NCI-H146 treated with DMSO at 0.1 percent for 48 hours (cell line): ENCODE measurements at regions not wholly inside any gene's neighbourhood (a gene's known extent, or its start where the extent isn't known, plus 50 kb on each side); places are given as distances from the start of the nearest gene placed in this dataset.

Source experiments
- DNase-seq: peaks from one replicate; lab custom pipeline; 2025; ENCODE audit not compliant: unreplicated experiment; lab: John Stamatoyannopoulos, UW

DNA sequence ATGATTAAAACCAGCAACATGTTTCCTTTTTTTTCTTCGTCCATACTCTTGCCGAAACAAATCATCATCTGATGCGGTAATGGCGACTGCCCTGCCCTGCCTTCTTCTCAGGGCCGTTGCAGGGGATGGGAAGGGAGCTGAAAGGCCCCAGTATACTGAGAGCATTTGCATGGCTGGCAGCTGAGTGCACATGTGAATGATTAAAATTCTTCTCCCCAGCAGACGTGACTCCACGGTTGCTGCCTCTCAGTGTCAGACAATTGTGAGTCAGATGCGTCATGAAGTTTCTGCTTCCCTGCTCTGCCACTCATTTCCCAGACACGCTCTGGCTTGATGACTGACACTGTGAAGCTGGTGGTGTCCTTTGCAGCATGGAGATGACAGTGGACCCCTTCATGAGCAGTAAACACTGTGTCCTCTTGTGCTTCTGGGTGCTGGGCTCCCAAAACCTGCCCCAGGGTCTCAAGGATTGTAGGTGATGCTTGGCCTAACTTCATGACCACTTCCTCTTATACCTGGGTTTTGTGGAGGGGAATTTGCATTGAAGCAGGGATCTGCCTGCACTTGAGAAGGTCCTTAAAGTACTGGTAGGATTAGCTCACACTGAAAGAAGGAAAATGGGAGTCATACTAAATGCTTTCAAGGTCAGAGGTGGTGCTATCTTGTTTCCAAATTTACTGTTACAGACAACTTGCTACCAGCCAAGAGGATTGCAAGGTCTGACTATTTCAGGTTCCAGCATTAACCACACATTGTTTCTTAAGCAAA, 222.5 kb upstream of the COPS8 start:
- no peak for DNase-seq

DNA sequence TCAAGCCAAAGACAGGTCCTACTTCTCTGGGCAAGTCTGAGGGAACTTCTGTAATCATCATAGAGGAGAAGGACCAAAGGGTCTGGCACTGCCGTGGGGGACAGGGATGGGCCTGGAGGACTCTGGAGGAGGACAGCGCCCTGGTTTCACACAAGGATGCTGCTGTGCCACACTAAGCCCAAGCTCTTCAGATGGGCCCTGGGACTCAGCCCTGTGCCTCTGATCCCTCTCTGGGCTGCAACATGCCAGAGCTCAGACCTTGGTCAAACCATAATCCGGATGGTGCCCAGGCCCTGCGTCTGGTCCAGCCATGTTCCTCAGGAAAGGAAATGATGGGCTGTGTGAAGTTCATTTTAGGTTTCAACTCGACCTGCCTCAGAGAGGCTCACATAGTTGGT, 222.0 kb upstream of the COPS8 start:
- DNase-seq, result no peak

DNA sequence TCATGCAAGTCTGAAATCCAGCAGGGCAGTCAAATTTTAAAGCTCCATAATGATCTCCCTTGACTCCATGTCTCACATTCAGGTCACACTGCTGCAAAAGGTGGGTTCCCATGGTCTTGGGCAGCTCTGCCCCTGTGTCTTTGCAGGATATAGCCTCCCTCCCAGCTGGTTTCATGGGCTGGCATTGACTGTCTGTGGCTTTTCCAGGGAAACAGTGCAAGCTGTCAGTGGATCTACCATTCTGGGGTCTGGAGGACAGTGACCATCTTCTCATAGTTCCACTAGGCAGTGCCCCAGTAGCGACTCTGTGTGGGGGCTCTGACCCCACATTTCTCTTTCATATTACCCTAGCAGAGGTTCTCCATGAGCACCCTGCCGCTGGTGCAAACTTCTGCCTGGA, 220.6 kb upstream of the COPS8 start:
- no peak for DNase-seq

DNA sequence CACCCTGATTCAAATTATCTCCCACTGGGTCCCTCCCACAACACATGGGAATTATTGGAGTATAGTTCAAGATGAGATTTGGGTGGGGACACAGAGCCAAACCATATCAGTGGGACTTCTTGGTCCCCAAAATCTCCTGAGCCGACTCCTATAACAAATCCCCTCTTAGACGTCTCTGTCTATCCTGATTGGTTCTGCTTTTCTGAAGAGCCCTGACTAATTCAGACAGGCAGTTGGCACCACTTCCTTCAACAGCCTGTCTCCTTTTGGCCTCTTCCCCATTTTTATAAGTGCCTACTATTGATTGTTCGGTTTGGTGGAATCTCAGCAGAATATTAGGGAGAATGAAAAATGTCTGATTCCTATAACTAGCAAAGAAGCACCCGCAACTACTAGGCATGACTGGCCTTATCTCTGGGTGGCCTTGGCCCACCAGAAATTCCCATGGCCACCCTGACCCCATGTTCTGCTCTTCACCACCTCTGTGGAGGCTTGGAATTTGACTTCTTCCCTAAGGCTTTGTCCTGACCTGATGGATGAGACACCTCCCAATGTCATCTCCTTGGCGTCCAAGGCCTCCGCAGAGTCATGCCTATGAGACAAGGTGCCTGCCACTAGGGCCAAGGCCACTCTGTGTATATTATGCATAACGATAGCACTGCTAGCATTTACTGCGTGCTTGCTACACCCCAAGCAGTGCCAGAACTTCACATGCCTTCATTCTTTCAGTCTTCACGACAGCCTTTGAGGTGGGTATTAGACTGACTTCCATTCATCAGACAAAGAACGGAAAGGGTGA, 218.9 kb upstream of the COPS8 start:
- DNase-seq, result no peak

DNA sequence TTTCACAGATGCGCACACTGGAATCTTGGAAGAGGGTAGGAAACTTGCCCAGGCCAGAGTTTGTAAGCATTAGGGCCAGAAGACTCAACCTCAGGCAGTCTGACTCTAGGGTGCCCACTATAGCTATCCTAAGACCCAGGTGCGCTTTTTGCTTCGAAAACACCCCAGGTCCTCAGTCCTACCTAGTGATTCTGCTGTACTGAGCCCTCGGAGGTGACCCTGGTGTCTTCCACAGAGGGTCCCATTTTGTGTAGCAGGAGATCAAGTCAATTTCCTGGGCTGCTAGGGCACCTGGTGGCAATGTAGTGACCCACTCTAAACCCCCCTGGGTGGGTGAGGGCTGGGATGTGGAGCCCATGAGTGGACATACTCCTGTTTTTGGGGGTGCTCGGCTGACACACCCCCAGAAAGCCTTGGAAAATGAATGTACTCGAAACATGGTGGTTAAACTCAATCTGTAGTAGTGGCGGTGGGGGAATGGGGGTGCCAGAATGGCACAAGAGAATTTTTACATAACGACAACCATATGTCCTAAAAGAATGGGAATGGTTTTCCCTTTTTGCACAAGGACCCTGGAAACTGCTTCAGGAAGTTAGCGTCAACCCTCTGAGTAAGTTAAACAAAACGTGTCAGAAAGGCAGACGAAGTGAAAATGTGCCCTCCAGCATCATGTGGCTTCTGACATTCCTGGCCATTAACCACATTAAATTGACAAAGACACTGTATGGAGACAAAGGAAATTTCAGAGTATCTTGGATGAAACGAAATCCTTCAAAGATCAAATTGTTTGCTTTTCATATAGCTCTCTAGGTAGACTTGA, 218.0 kb upstream of the COPS8 start:
- no peak for DNase-seq

DNA sequence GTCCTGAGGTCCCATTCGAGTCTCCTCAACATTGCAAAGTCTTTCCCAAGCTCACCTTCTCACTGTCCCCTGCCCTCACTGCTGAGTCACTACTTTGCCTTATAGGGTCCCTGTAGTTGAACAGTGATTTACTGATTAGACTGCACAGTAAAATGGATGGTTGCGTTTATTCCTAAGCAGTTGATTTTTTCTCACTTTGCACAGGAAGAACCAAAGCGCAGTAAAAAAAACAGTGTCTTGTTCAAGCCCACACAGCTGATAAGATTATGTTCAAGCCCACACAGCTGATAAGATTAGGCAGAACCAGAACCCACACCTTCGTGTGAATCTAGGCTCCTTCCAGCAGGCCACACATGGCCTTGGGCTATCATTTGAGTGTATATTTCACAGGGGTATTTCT, 215.3 kb upstream of the COPS8 start:
- DNase-seq, result no peak

DNA sequence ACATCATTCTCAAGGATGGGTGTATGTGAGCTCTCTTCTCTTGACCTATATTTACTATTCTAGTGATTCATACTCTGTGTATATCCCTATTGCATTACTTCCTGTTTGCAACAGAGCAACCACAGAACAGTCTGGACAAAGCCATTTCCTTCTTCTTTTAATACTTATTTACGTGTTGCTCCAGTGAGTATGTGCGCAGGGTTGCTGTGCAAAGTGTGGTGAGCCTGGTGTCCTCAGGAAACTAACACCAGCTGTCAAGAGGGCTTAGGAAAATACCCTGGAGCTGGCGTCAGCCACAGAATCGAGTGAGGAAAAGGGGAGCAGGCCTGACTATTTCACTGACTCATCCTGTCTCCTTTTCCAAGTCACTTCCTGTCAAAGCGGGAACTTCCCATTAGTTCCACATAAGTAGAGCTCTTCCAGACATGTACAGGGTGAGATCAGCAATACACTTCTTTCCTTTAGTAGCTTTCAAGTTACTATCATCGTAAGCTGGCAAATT, 214.1 kb upstream of the COPS8 start:
- no peak for DNase-seq

DNA sequence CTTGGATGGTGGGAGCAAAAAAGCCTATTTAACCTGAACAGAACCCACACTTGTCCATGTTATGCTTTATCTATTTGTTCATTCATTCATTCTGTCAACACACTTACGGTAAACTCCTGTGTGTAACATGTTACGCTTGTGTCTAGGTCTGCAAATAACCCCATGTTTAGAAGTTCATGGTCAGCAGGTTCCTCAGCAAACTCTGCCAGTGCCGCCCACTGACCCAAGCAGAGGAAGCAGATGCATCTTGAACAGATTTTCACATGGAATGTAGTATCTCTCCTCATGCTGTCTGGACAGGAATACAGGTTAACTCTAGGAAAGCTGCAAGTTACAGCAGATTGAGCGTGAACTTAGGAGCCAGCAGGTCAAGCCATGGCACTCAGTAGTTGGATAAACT, 213.7 kb upstream of the COPS8 start:
- no peak for DNase-seq

DNA sequence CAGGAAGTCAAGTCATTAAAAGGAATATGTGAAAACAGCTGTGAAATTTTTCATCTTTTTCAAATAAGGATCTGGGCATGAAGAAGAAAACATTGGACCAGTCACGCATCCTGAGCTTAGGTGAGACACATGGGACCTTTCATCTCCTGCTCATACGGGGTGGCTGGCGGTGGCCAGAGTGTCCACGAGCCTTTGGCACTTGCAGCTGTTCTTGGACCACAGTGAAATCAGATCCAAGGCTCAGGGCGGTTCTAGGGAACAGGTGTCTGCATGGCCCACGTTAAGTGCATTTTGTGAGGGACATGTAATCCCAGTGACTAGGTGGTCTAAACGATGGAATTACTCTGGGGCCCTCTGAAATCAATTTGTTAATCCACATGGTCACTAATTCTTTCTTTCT, 212.7 kb upstream of the COPS8 start:
- no peak for DNase-seq

DNA sequence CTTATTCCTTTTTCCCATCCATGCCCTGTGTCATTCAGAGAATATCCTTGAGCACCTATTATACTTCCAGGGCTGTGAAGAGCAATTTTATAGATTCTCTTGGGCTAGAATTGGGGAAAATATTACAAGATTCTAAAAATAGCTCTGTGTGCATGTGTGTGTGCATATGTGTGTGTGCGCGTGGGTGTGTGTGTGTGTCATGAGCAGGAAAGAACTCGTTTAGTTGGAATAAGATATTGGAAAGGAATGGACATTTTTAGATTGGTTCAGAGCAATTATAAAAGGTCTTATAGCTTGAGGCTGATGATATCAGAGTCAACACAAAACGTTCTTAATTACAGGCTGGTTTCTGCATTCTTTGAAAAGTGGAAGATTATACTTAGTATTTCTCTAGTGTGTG, 212.1 kb upstream of the COPS8 start:
- no peak for DNase-seq

DNA sequence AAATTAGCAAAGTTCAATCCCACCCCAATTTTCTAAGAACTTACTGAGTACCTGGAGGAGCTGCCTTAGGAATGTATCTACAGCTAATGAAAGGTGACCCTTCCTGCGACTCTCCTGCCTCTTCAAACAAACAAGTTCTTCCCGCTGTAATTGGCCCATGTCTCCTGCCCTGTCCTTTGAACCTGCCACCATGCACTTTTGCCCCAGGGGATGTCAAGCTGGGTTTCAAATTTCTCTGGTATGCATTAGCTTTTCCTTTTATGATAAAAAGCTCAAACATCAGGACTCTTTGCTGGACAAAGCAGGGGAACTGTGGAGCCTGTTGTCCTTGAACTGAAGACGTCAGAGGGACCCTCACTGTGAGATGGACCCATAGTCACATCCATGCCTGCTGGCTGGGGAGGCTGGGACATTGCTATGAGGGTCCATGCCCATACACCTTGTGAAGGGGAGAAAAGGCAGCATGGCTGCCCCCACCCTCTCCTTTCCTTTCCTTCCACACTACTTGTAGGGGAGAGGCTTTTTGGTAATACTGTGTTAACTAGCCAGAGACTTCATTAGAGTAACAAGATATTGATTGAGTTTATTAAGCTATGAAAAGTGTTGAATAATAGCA, 210.7 kb upstream of the COPS8 start:
- no peak for DNase-seq

DNA sequence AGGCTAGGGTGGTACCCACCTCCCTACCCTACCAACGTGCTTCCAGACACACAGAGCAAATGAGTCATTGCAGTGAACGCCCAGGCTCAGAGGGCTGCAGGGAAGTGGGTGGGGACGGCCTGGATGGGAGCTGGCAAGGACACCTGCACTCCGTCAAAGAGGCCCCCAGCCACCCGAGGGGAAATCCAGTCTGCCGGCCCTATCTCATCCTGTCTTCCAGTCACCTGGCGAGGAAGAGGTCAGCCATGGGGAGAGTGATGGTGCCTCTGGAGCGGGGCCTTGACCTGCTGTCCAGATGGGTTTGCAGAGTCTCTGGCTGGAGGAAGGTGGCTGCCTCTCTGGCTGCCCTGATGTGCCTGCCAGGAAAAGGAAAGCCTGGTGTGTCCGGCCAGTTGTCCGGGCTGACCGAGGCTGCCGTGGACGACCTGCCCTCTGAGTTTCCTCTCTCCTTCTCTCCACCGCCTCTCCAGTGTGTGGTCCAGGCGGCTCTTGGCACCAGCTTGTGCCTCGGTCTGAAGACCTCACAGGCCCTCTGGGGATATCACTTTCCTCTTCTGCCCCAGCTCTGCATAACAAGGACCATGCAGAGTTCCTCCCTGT, 209.7 kb upstream of the COPS8 start:
- DNase-seq, result no peak

DNA sequence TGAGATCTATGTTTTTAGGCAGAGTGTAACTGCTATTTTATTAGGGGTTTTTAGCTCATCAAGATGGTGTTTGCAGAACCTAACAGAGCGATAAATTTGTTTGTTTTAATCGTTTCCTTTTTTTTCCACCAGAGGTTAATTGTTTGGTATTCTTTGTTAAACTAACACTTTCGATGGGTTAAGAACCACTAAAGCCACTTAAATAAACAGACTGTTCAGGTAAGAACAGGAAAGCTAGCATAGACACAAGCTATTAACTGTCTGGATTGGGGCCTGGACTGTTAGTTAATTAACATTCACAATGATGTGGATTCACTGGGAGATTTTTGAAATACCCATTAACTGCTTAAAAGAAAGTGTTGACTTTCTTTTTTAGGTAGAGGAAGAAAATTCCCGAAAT, 209.0 kb upstream of the COPS8 start:
- no peak for DNase-seq

DNA sequence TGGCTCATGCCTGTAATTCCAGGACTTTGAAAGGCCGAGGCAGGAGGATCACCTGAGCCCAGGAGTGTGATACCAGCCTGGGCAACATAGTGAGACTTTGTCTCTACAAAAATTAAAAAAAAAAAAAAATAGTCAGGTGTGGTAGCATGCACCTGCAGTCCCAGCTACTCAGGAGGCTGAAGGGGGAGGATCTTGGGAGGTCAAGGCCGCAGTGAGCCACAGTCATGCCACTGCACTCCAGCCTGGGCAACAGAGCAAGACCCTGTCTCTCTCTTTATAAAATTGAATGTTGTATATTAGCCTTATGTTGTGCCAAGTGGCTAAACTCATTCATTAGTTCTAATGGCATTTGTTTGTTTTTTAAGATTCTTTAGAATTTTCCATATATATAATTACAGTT, 207.7 kb upstream of the COPS8 start:
- no peak for DNase-seq

DNA sequence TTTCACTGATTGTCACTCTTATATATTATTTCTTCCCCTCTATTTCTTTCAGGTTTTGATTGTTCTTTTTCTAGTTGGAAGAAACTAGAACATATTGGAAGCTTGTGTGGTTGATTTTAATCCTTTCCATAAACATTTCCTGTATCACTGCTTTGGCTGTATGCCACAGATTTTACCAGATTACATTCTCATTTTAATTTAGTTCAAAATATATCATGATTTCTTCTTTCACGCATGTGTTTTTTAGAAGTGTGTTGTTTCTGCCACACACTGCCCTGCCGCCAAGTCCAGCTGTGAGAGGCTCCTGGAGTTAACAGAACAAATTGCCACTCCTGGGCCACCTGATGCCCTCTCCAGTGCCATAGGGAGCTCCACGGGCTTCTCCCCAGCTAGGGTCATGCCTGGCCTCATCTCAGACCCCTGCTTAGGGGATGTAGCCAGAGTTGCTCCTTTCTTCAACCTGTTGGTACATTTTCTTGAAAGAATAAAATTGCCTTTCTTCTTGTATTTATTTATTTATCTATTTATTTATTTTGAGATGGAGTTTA, 206.2 kb upstream of the COPS8 start:
- no peak for DNase-seq

DNA sequence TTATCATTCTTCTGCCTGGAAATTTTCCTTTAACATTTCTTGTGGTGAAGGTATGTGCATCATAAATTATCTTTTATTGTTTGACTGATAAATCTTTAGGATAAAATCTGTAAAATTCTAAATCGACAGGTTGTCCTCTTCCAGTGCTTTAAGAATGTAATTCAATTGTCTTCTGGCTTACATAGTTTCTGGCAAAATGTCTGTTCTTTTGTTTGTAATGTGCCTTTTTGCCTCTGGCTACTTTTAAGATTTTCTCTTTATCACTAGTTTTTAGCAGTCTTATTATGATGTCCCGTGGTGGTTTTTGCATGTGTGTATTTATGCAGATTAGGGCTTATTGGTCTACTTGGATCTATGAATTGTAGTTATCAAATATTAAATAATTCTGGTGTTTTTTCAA, 203.6 kb upstream of the COPS8 start:
- no peak for DNase-seq

DNA sequence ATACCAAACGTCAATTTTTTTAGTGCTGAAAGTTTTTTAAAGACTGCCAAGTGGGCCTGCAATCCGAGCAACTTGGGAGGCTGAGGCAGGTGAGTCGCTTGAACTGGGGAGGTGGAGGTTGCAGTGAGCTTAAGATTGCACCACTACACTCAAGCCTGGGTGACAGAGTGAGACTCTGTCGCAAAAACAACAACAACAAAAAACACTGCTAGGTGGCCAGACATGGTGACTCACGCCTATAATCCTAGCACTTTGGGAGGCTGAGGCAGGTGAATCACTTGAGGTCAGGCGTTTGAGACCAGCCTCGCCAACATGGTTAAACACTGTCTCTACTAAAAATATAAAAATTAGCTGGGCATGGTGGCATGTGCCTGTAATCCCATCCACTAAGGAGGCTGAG, 202.8 kb upstream of the COPS8 start:
- no peak for DNase-seq

DNA sequence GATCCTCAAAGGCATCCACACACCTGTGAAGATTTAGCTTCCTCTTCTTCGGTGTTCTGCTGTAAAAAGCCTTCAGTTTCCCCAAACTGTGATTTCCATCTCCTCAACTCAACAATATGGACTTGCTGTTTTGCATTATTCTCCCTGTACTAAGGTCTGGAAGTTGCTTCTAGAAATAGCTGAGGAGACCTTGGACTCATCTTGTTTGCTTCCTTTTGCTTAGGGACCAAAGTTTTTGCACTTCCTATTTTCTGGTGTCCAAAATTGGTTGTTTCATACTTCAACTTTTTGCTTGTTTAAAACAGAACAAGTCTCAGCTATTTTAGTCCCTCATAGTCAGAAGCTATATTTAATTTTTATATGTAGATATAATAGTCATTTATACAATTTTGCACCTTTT, 201.9 kb upstream of the COPS8 start:
- no peak for DNase-seq

DNA sequence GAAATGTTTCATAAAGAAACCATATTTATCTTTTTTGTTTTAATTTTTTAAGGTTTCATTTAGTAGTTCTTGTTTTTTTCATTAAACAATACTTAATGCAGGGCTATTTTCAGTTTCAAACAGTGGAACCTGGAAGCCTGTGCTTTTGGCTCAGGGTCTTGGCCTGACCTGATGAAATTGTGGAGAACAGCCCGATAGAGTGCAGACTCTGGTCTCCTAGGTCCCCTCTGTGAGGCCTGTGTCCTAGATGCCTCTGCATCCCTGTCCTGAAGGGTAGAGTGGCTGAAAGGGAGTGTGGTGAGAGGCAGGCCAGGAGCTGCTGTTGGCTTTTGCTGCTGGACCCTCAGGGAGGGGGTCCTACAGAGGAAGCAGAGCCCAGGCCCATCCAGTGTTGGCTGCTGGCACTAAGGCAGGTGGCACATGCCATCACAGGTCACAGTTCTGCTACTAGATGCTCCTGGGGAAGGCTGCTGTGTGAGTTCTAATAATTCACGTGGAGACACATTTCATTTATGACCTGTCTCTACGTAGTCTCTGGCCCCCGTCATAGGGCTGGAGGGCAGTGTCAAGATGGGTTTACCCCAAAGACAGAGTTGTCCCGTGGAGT, 201.0 kb upstream of the COPS8 start:
- DNase-seq, result no peak

DNA sequence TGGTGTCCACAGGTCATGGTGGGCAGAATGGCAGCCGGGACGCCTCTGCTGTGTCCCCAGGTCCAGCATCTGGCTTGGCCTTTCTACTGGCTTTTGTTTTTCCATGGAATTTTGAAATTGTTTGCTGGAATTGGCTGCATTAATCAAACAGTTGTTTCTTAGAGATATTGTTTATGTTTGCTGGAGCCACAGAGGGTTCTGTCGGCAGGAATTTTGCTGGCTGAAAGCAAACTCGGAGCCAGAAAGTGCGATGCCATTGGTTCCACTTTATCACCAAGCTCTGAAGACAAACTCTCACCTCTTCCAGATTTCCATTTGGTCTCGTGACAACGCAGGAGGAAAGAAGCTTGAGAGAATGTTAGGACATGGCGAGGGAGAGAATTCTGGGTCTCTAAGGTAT, 199.2 kb upstream of the COPS8 start:
- no peak for DNase-seq
